ENCODE measurements at regions not wholly inside any gene's neighbourhood (a gene's known extent, or its start where the extent isn't known, plus 50 kb on each side); places are given as distances from the start of the nearest gene placed in this dataset.

- DNase-seq (ENCODE audit: low spot score), result no peak
Measured at GRCh38 chr1:207971331-207972219, 60.6 kb upstream of the CD34 start.

GRCh38 chr1:207970329-207971233 is 59.7 kb upstream of the CD34 start:
- no peak for DNase-seq (ENCODE audit: low spot score)

GRCh38 chr1:207969528-207969927 is 58.6 kb upstream of the CD34 start:
- no peak for DNase-seq (ENCODE audit: low spot score)

GRCh38 chr1:207968521-207969009 is 57.6 kb upstream of the CD34 start:
- DNase-seq (ENCODE audit: low spot score), result no peak

- DNase-seq (ENCODE audit: low spot score), result no peak
Measured at GRCh38 chr1:207967703-207968102, 56.8 kb upstream of the CD34 start.

GRCh38 chr1:207966521-207966920 is 55.6 kb upstream of the CD34 start:
- no peak for DNase-seq (ENCODE audit: low spot score)

- DNase-seq (ENCODE audit: low spot score), result no peak
Measured at GRCh38 chr1:207965392-207966387, 54.8 kb upstream of the CD34 start.

- peak; percentile 14 for DNase-seq (ENCODE audit: low spot score)
Measured at GRCh38 chr1:207964195-207964966, 53.5 kb upstream of the CD34 start.

GRCh38 chr1:207963427-207964194 is 52.7 kb upstream of the CD34 start:
- peak; percentile 87 for DNase-seq (ENCODE audit: low spot score)

- DNase-seq (ENCODE audit: low spot score), result peak; percentile 39
Measured at GRCh38 chr1:207962716-207963426, 51.9 kb upstream of the CD34 start.
